Stimulated activated CD4-positive, alpha-beta T cell treated with anti-CD3 and anti-CD28 coated beads, Interleukin-12 subunit alpha, Interleukin-12 subunit beta, amount 100 ng/mL, for 48 hours (primary cell): ENCODE measurements at regions not wholly inside any gene's neighbourhood (a gene's known extent, or its start where the extent isn't known, plus 50 kb on each side); places are given as distances from the start of the nearest gene placed in this dataset.

Source experiments
- DNase-seq, 3 donors: peaks; one replicate each; pipeline ENCODE4 v3.0.0-alpha.2; 2020; ENCODE audit warnings: low read depth in 2 of 3, low spot score in 1 of 3

GRCh38 chr1:79448426-79448825, 441.9 kb upstream of the ADGRL4 start:
- no peak for DNase-seq

GRCh38 chr1:79441238-79441637, 434.7 kb upstream of the ADGRL4 start:
- no peak for DNase-seq

GRCh38 chr1:79437540-79437939, 431.0 kb upstream of the ADGRL4 start:
- DNase-seq = no peak

- DNase-seq = no peak
Observed at GRCh38 chr1:79431340-79431739, 424.8 kb upstream of the ADGRL4 start.

- DNase-seq = no peak
Observed at GRCh38 chr1:79430437-79430836, 423.9 kb upstream of the ADGRL4 start.

- no peak for DNase-seq
Observed at GRCh38 chr1:79422726-79423125, 416.2 kb upstream of the ADGRL4 start.

GRCh38 chr1:79398501-79398900, 392.0 kb upstream of the ADGRL4 start:
- DNase-seq = no peak

GRCh38 chr1:79396901-79397300, 390.4 kb upstream of the ADGRL4 start:
- DNase-seq = no peak

- DNase-seq = no peak
Observed at GRCh38 chr1:79388694-79389361, 382.3 kb upstream of the ADGRL4 start.

- DNase-seq = no peak
Observed at GRCh38 chr1:79386730-79387129, 380.2 kb upstream of the ADGRL4 start.

GRCh38 chr1:79380078-79380477, 373.5 kb upstream of the ADGRL4 start:
- DNase-seq = no peak

- no peak for DNase-seq
Observed at GRCh38 chr1:79376106-79376505, 369.6 kb upstream of the ADGRL4 start.

GRCh38 chr1:79375352-79375751, 368.8 kb upstream of the ADGRL4 start:
- DNase-seq = no peak

- no peak for DNase-seq
Observed at GRCh38 chr1:79374397-79374796, 367.9 kb upstream of the ADGRL4 start.

- no peak for DNase-seq
Observed at GRCh38 chr1:79373481-79374125, 367.1 kb upstream of the ADGRL4 start.

- no peak for DNase-seq
Observed at GRCh38 chr1:79371802-79372201, 365.3 kb upstream of the ADGRL4 start.

GRCh38 chr1:79369091-79369490, 362.6 kb upstream of the ADGRL4 start:
- no peak for DNase-seq

- no peak for DNase-seq
Observed at GRCh38 chr1:79364896-79365295, 358.4 kb upstream of the ADGRL4 start.

GRCh38 chr1:79363430-79363829, 356.9 kb upstream of the ADGRL4 start:
- no peak for DNase-seq

GRCh38 chr1:79362470-79362869, 355.9 kb upstream of the ADGRL4 start:
- no peak for DNase-seq

GRCh38 chr1:79355090-79355489, 348.6 kb upstream of the ADGRL4 start:
- no peak for DNase-seq

- peak in 1 of 3 donors; percentile 8 for DNase-seq
Observed at GRCh38 chr1:79353224-79353623, 346.7 kb upstream of the ADGRL4 start.

GRCh38 chr1:79326875-79327274, 320.3 kb upstream of the ADGRL4 start:
- DNase-seq = no peak
